Peyer's patch (tissue), 4 donors: ENCODE measurements at regions not wholly inside any gene's neighbourhood (a gene's known extent, or its start where the extent isn't known, plus 50 kb on each side); places are given as distances from the start of the nearest gene placed in this dataset.

Source experiments
- POLR2A ChIP-seq, 2 donors: fragments of 450-650 bp; IDR thresholded peaks; one replicate each; pipeline ENCODE4 v1.5.1; 2017; ENCODE audit warnings: antibody characterized with exemption in 2 of 2, mild to moderate bottlenecking in 2 of 2, moderate library complexity in 2 of 2
- TF ChIP-seq, protein P1 (sequence below), 6 experiments: fragments of 450-650 bp in 4 of 6; fragments of 200-600 bp in 2 of 6; sonication (generic) in 1 of 6; IDR thresholded peaks; one replicate each; pipeline ENCODE4 v1.5.1; 2017 to 2019; ENCODE audit warnings: antibody characterized with exemption in 6 of 6, mild to moderate bottlenecking in 3 of 6, moderate library complexity in 1 of 6

DNA sequence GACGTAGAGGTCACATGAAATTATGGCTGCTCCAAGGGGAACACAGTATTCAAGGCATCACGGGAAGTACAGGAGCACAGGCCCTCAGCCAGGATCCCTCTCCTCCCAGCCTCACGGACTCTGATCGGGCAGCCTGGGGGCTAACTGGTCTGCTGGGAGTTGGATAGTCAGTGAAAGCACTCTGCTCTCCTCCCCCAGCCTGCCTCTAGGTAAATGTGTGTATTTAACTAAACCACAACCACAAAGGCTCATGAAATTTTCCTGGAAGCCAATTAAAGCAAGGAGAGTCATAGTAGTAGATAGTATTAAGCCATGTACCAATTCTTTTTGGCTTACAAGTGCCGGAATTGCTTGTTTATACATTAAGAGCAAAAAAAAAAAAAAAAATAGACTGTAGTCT, 254.3 kb downstream of the MSRB3 start:
- TF ChIP-seq, protein P1, sequence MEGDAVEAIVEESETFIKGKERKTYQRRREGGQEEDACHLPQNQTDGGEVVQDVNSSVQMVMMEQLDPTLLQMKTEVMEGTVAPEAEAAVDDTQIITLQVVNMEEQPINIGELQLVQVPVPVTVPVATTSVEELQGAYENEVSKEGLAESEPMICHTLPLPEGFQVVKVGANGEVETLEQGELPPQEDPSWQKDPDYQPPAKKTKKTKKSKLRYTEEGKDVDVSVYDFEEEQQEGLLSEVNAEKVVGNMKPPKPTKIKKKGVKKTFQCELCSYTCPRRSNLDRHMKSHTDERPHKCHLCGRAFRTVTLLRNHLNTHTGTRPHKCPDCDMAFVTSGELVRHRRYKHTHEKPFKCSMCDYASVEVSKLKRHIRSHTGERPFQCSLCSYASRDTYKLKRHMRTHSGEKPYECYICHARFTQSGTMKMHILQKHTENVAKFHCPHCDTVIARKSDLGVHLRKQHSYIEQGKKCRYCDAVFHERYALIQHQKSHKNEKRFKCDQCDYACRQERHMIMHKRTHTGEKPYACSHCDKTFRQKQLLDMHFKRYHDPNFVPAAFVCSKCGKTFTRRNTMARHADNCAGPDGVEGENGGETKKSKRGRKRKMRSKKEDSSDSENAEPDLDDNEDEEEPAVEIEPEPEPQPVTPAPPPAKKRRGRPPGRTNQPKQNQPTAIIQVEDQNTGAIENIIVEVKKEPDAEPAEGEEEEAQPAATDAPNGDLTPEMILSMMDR (IDR thresholded peaks at IDR 0.05) = no peak
- no peak for TF ChIP-seq POLR2A (IDR thresholded peaks at IDR 0.05)
